ENCODE measurements at regions not wholly inside any gene's neighbourhood (a gene's known extent, or its start where the extent isn't known, plus 50 kb on each side); places are given as distances from the start of the nearest gene placed in this dataset.

DNA sequence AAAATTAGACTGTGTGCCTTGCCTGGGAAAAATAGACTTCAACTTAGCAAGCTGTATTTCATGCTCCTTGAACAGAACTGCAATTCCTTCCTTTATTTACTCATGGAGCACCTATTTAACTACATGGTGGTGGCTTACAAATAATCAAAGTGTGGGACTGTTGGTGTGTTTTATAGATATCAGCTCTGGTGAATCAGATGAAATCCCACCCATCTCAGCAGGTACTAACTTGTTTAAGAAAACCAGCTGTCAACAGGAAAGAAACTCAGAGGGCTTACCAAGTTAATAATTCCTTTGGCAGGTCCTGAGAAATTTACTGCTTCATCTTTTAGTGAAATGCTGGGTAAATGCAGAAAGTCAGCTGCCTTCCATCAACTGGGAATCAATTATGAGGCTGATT, 830.6 kb downstream of the SLC4A3 start:
- TF ChIP-seq, protein P1, sequence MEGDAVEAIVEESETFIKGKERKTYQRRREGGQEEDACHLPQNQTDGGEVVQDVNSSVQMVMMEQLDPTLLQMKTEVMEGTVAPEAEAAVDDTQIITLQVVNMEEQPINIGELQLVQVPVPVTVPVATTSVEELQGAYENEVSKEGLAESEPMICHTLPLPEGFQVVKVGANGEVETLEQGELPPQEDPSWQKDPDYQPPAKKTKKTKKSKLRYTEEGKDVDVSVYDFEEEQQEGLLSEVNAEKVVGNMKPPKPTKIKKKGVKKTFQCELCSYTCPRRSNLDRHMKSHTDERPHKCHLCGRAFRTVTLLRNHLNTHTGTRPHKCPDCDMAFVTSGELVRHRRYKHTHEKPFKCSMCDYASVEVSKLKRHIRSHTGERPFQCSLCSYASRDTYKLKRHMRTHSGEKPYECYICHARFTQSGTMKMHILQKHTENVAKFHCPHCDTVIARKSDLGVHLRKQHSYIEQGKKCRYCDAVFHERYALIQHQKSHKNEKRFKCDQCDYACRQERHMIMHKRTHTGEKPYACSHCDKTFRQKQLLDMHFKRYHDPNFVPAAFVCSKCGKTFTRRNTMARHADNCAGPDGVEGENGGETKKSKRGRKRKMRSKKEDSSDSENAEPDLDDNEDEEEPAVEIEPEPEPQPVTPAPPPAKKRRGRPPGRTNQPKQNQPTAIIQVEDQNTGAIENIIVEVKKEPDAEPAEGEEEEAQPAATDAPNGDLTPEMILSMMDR (tag by site-specific recombination; IDR thresholded peaks at IDR 0.05): no peak
- no peak for TF ChIP-seq ZBTB7A (tag by site-specific recombination; IDR thresholded peaks at IDR 0.05; ENCODE audit: low read depth)
- TF ChIP-seq, protein P2, sequence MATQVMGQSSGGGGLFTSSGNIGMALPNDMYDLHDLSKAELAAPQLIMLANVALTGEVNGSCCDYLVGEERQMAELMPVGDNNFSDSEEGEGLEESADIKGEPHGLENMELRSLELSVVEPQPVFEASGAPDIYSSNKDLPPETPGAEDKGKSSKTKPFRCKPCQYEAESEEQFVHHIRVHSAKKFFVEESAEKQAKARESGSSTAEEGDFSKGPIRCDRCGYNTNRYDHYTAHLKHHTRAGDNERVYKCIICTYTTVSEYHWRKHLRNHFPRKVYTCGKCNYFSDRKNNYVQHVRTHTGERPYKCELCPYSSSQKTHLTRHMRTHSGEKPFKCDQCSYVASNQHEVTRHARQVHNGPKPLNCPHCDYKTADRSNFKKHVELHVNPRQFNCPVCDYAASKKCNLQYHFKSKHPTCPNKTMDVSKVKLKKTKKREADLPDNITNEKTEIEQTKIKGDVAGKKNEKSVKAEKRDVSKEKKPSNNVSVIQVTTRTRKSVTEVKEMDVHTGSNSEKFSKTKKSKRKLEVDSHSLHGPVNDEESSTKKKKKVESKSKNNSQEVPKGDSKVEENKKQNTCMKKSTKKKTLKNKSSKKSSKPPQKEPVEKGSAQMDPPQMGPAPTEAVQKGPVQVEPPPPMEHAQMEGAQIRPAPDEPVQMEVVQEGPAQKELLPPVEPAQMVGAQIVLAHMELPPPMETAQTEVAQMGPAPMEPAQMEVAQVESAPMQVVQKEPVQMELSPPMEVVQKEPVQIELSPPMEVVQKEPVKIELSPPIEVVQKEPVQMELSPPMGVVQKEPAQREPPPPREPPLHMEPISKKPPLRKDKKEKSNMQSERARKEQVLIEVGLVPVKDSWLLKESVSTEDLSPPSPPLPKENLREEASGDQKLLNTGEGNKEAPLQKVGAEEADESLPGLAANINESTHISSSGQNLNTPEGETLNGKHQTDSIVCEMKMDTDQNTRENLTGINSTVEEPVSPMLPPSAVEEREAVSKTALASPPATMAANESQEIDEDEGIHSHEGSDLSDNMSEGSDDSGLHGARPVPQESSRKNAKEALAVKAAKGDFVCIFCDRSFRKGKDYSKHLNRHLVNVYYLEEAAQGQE (tag by site-specific recombination; IDR thresholded peaks at IDR 0.05): no peak
- TF ChIP-seq ZNF549 (tag by site-specific recombination; IDR thresholded peaks at IDR 0.05): no peak
- TF ChIP-seq ZNF140 (tag by site-specific recombination; IDR thresholded peaks at IDR 0.05): no peak
- TF ChIP-seq ZNF214 (tag by site-specific recombination; IDR thresholded peaks at IDR 0.05; ENCODE audit: borderline replicate concordance): no peak
- TF ChIP-seq, protein P3, sequence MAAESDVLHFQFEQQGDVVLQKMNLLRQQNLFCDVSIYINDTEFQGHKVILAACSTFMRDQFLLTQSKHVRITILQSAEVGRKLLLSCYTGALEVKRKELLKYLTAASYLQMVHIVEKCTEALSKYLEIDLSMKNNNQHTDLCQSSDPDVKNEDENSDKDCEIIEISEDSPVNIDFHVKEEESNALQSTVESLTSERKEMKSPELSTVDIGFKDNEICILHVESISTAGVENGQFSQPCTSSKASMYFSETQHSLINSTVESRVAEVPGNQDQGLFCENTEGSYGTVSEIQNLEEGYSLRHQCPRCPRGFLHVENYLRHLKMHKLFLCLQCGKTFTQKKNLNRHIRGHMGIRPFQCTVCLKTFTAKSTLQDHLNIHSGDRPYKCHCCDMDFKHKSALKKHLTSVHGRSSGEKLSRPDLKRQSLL (tag by site-specific recombination; IDR thresholded peaks at IDR 0.05): no peak
- no peak for TF ChIP-seq ZBTB21 (tag by site-specific recombination; IDR thresholded peaks at IDR 0.05)
- TF ChIP-seq, protein P4, sequence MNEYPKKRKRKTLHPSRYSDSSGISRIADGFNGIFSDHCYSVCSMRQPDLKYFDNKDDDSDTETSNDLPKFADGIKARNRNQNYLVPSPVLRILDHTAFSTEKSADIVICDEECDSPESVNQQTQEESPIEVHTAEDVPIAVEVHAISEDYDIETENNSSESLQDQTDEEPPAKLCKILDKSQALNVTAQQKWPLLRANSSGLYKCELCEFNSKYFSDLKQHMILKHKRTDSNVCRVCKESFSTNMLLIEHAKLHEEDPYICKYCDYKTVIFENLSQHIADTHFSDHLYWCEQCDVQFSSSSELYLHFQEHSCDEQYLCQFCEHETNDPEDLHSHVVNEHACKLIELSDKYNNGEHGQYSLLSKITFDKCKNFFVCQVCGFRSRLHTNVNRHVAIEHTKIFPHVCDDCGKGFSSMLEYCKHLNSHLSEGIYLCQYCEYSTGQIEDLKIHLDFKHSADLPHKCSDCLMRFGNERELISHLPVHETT (tag by site-specific recombination; IDR thresholded peaks at IDR 0.05): no peak
- no peak for TF ChIP-seq TCF7L2 (IDR thresholded peaks at IDR 0.05; ENCODE audit: borderline replicate concordance, low read depth, low read length)
- TF ChIP-seq HOXD13 (CRISPR knock-in tag; IDR thresholded peaks at IDR 0.05; ENCODE audit: borderline replicate concordance): no peak
- TF ChIP-seq, protein P5, sequence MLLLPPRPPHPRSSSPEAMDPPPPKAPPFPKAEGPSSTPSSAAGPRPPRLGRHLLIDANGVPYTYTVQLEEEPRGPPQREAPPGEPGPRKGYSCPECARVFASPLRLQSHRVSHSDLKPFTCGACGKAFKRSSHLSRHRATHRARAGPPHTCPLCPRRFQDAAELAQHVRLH (tag by site-specific recombination; IDR thresholded peaks at IDR 0.05): no peak
